Forelimb muscle (tissue), 1 donor: ENCODE measurements at regions not wholly inside any gene's neighbourhood (a gene's known extent, or its start where the extent isn't known, plus 50 kb on each side); places are given as distances from the start of the nearest gene placed in this dataset.

Source experiments
- DNase-seq: peaks from one replicate; pipeline ENCODE4 v3.0.0-alpha.2; 2013; ENCODE audit warnings: low read depth

DNA sequence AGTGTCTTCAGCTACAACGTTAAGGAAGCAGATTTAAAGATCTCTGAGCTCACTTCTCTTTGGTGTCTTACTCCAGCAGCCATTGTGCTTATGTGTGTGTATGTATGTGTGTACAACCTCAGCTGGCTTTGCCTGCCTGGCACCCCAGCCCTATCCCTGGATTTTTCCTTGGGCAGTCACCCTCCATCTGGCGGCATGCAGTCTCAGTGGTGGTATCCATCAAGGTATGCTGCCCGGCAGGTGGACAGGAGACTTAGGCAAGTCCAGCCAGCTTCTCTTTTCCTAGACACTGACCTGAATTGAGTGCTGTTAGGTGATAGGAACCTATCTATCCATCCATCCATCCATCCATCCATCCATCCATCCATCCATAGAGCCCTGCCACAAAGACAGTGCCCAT lies 280.8 kb upstream of the CCL2 start:
- no peak for DNase-seq

DNA sequence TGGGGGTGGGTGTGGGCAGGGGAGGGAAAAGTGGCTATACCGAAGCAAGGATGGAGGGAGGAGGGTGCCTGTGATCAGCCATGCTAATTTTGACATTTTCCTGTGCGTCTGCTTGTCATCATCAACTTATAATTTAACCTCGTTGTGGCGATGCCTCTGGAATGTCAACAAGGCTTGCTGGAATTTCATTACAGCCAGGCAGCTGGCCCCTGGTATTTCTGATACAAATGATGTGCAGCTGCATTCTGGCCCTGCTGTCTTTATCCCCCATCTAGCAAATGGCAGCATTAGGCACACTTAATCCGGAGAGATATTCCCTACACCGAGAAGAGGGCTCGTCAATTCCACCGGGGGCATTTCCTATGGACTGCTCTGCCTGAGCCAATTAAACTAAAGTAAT lies 278.3 kb upstream of the CCL2 start:
- no peak for DNase-seq

DNA sequence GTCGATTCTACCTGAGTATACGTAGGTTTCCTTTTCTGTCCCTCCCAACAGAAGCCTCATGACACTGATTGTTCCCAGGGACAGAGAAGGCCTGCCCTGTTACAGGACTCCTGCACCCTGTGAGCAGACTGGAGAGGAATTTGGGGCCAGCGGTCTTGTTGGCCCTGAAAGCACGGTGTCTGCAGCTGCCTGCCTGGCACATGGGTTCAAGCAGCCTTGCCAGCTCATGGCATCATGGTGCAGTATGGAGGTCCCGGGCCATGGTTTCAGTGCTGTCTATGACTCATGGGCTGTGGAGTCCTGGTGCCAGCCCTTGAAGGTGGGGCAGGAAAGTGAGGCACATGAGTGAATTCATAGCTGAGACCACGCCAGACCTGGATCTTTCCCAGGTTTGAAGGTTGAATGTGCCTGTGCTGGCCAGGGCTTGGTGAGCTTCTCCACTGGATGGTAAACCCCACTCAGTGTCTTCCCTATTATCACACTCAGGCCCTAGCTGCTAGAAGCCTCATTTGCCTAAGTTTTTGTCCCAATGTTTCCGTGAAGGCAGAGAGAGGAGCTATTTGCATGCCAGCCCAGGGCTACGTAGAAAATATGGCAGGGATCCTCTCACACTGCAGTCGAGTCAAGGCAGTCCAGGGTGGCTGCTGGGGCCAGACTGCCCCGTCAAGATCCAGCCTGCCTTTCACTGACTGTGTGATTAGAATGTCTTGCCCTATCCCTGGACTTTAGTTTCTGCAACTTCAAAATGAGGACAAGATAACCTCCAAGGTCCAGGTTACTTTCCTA lies 277.2 kb upstream of the CCL2 start:
- no peak for DNase-seq

DNA sequence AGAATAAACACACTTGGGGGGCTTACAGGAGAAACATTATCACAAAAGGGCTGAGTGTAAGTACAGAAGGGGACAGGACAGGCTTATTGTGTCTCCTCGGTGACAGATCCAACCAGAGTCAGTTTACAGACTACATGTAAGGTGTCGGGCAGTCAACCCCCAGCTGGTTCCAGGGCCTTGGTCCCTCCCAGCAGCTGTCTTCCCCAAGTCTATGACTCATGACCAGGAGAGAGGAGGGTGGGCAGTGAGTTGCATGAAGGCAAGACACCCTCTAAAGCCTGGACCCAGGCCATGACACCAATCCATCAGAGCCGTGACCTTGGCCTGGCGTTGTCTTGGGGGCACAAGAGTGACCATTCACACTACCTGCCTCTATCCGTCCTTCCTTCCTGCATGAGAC lies 276.2 kb upstream of the CCL2 start:
- no peak for DNase-seq

DNA sequence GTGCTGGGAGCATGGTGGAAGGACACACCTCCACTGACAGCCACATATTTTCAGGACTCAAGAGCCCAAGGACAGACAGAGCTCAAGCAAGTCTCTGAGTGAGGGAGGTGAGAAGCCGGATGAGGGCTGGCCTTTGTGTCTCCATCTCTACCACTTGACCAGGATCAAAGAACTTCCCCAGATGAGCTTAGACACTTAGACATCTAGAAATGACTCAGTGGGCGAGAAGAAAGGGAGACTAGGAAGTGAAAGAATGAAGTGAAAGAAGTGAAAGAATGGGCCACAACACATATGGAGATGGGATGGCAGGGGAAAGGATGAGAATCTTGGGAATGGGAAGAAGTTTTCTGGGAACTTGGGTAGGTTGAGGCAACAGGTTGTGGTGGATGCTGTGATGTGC lies 274.9 kb upstream of the CCL2 start:
- no peak for DNase-seq

DNA sequence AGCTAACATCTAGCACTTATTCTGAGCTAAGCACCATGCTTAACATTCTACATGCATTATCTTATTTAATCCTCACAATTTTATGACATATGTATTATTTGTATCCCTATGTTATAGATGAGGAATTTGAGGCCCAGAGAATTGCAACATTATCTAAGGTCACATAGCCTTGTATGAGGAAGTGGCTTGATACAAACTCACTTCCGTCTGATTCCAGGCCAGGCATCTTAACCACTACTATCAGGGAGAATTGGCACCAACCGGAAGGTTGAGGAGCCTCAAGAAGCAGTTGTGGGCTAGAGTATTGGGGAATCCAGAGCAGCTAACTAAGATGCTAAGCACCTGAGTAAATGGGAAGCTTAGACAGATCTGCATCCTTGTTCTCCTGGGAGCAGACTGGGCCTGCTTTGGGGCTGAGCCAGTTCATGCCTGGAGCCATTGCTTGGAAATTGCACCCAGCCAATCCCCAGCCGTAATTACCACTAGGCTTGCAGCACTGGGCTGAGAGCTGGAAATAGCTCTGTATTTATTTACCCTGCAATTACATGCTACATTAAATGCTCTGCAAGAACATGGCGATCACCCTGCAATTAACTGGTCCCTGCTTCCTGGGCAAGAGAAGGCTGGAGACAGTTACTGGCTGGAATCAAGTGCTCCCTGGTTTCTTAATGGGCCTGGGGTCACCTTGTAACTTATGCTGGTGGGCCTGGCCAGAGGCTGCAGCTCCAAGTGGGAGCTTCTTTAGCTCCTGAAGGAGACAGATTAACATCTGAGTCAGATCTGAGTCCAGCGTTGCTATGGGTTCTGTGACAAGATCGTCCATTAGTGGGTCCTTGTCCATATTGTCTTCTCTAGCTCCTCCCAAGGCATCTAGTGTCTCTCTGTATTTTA lies 273.1 kb upstream of the CCL2 start:
- DNase-seq = no peak

DNA sequence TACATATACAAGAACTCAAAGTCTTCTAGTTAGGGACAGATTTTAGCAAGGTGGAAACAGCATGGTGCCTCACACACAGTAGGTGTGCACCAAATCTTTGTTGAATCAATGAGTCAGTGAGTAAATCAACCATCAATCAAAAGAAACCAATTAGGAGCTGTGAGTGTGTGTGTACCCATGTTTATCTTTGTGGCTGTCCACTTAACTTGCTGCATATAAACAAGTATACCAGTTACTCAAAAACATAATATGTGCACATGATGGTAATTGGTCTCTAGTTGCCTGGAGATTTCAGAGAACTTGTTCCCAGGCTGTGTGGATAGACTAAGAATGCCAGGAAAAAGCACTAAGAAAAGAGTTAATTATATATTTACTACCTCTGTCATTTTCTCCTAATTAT lies 272.2 kb upstream of the CCL2 start:
- DNase-seq = no peak

DNA sequence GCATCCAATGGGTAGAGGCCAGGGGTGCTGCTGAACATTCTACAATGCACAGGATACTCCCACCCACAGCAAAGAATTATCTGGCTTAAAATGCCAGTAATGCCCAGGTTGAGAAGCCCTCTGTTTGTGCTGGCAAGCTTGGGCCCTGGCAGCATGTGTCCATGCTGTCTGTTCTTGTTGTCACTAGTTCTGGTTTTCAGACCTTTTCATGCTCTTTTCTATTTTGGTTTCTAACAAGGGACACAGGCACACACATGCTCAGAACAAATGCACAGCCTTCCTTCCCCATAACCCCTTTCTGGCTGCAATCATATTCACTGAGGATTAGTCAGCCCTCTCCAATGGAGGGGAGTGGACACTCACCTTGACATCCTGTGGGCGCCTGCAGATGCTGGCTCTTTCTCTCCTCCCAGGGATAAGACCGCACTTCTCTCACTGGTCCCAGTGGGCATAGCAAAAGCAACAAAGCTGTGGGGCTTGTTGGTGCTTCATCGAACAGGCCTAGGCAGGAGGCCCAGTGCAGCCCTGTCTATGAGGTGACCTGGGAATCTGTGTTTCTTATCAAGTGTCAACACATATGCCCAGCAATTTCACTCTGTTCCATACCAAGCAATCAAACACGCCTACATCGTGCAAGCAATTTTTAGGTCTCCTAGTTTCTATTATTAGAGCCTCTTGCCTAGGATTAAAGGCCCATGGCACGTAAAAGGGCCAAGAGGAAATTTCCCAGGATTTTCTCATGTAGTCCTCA lies 271.1 kb upstream of the CCL2 start:
- no peak for DNase-seq

DNA sequence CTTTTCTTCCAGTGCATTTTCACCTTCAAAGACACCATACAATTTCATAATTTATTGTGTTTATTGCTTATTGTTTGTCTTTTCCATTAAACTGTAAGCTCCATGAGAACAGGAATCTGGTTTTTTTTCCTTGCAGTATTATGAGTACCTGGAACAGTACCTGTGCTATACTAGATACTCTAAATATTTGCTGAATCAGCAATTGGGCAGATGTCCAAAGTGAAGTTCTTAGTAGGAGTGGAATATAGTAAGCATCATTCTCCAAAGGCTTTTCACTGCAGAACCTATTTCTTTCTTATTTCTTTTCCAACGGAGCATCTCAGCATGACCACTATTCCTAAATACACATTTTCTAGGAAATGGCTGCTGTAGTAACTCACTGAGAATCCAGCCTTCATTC lies 269.0 kb upstream of the CCL2 start:
- no peak for DNase-seq

DNA sequence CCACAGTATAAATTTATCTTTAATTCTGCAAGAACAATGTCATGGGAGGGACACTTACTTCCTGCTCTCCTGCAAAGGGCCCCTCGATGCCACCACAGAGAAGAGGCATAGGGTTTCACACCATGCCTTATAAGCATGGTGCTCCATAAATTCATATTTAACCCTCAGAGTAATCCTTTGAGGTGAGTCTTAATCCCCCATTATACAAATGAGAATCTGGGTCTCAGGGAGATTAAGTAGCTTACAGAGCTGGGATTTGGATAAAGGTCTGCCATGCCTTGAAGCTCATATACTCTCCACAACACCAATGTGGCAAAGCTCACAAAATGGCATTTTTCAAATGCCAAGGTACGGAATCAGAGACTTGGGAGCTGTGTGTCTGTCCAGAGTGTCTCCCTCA lies 268.5 kb upstream of the CCL2 start:
- no peak for DNase-seq

DNA sequence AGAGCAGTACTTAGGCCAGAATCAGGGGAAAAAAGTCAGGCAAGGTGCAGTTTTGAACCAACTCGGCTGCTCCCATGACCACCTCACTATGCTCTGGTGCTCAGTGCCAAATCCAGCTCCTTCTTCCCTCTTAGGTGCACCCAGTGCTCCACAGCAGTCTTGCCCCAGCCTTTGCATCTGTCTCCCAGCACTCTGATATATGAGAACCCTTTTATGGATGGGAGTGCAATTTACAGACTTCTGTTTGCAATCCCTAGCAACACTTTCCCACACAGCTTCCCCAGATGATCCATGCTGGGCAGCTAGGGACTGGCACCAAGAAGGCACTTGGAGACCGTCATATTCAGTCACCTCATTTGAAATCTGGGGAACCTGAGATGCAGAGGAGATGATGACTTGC lies 267.9 kb upstream of the CCL2 start:
- no peak for DNase-seq

DNA sequence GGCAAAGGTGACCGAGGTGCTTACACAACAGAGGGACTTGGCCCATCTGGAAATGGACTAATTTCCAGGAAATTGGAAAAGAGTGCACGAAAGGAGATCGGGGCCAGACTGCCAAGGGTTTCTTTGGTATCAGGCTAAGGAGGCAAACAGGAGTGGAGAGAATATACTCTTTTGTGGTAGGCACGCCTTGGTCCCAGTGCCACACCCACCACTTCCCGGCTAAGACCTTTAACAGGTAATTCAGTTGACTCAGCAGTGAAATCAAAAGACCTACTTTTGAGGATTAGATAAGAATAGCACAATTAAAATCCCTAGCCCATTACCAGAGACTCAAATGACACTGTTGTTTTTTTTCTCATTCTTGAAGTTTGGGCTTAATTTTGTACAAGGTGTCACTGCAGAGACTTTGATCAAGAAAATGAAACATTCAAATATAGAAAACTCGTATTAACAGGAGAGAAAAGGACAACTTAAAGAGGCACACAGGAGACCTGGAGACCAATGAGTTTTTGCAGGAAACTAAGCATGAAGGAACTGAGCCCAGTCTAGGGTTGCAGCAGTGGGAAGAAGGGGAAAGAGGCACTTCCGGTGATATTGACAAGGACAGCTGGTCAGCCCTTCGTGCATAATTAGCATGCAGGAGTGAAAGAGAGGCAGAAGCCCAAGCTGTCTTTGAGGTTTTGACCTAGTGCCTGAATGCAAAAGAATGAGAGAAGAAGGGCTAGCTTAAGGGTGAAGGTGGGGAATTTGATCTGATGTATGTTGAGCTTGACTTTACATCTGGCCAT lies 265.5 kb upstream of the CCL2 start:
- DNase-seq = no peak

DNA sequence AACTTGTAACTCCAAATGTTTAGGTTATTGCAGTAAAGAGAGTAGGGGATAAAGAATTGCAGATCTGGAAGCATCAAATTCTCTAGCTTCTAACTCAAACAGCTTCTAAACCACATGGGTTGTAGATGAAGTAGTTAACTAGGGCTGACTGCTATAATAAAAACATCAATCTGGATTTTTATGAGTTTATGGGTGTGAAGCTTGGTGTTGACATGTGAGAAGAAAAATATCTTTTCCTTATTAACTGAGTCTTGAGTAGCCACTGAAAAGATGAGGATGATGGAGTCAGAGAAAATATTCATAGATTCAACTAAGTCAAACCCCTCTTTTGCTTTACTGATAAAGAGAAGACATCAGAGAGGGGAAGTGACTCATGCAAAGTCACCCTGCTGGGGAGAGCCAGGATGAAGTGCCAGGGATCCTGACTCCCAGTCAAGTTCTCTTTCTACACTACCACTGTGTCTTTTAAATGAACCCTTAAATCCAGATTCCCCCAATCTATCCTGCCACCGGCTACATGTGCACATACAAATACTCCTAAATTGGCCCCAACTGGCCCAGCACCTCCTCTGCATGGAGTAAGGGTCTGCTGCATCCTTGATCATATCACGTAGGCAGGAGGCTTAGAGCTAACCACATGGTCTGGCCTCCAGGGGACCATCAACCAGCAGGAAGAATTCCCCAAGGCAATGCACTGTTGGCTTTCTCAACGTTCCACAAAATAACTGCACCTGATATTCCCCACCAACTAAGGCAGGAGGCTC lies 264.0 kb upstream of the CCL2 start:
- DNase-seq = no peak

DNA sequence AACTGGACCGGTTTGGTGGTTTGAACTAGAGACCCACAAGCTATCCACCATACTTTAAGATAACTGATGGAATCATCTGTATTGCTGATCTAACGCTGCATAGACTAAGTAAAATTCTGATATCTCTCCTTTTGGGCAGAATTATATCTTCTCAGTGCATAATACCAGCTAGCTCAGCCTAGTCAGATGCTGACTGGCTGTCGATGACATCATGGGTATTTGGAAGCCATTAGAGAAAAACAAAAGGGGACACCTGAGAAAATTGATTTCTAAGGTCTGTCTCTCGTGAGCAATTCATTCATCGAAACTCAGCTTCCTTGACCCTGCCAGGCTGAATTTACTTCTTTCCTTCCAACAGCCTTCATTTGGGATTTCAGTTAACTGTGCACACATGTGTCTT lies 263.0 kb upstream of the CCL2 start:
- no peak for DNase-seq

DNA sequence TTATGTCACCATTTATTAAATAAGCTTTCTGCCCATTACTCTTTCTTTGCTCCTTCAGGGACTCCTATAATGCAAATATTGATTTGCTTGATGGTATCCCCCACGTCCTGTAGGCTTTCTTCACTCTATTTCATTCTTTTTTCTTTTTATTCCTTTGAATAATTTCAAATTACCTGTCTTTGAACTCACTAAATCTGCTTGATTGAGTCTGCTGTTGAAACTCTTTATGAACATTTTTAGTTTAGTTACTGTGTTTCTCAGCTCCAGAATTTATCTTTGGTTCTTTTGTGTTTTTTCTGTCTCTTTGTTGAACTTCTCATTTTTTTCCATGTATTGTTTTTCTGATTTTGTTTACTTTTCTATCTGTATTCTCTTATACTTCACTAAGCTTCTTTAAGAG lies 254.4 kb upstream of the CCL2 start:
- no peak for DNase-seq

DNA sequence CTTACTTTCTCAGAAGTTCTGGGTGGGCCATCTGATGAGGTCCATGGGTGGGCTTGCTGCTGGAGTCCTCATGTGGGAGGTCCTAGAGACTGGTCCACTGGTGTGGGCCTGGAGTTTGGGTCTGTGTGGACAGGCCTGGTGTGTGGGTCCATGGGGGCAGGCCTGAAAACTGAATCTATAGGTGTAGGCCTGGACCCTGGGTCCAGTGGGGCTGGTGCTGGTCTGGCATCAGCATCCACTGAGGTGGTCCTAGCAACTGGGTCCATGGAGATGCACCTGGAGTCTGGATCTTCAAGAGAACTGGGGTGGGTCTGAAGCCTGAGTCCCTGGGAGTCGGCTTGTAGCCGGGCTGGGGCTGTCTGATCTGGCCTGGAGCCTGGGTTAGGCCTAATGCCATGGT lies 253.8 kb upstream of the CCL2 start:
- no peak for DNase-seq

DNA sequence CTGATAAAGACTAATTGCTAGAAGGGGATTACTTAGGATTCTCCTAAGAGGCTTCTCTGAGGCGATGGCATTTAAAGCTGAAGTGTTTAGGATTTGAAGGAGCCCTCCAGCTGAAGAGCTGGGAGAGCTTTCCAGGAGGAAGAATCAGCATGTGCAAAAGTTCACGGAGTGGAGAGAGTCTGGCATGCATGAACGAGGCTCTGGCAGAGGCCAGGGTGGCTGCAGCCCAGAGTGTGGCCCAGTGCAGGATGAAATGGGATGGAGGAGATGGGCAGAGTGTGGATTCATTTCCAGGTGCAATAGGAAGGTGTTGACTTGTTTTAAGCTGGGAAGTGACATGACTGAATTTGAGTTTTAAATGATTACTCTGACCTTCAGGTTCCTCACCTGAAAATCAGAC lies 249.0 kb upstream of the CCL2 start:
- DNase-seq = no peak

DNA sequence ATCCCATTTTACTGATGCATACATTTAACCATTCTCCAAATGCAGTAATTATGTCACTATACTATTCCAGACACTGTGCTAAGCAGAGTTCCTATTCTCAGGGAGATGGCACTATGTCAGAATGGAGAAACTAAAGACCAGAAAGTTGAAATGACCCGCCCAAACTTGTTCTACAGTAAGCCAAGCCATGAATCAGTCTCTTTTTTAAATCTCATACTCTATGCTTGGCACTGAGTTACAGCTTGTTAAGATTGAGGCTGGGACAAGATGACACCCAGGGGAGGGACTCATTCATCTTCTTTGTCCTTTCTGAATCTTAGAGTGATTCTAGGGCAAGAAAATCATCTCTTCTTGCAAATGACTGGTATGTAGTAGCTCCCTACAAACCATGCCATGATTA lies 247.0 kb upstream of the CCL2 start:
- DNase-seq = no peak

DNA sequence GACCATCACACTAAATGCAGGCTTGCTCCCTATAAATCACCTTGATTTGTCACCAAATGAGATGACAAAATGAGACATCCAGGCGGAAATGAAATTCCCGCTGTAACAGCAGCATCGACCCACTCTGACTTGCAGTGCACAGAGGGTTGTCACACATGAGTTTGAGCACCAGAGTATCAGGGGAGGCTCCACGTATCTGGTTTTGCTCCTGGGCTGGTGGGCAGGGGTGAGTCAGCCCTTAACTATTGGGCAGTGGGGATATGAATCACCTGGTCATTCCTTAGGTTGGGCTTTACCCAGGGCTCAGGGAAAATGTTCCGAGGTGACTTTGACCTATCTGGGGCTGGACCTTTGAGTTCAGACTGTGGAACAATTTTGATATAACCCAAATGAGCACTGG lies 245.2 kb upstream of the CCL2 start:
- DNase-seq = no peak

DNA sequence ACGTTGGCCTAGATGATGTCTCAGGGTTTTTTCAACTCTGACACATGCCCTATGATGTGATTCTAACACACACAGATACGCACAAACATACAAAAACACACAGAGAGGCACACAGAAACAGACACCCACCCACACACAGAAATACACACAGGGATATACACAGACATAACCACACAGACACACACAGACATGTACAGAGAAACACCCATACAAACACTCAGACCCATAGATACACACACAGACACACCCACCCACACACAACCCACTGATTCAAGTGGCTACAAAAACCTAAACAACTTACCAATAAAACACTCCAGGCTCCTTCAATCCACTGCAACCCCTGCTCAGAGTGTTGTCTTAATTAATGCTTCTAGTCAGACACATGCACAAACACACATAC lies 244.6 kb upstream of the CCL2 start:
- no peak for DNase-seq

DNA sequence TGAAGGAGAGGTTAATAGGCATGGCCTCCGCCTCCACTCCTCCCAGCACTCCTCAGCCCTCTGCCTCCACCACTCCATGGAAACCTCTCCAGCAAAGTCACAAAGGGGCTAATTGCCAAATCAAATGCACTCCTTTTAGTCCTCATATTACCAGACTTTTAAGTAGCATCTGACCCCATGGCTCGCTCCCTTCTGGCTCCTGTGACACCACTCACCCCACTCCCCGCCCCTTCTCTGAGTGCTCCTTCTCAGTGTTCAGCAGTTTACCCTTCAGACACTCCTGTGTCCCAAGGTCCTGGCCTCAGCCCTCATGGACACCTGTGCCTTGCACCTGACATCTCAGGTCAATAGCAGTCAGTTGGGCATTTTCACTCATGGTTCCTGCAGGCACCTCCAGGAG lies 243.5 kb upstream of the CCL2 start:
- no peak for DNase-seq
